PC-9 (cell line): ENCODE measurements at regions not wholly inside any gene's neighbourhood (a gene's known extent, or its start where the extent isn't known, plus 50 kb on each side); places are given as distances from the start of the nearest gene placed in this dataset.

Source experiments
- EZH2 ChIP-seq: fragments of 200-600 bp; sonication (generic); IDR thresholded peaks from 2 replicates; pipeline ENCODE4 v1.8.0; 2017; ENCODE audit warnings: antibody characterized with exemption, low read depth
- TF ChIP-seq, protein P1 (sequence below): fragments of 200-600 bp; sonication (generic); conservative IDR thresholded peaks from 2 replicates; pipeline ENCODE4 v1.6.1; 2017; ENCODE audit warnings: mixed run types, antibody characterized with exemption, mild to moderate bottlenecking, moderate library complexity

- no peak for TF ChIP-seq EZH2
- TF ChIP-seq, protein P1, sequence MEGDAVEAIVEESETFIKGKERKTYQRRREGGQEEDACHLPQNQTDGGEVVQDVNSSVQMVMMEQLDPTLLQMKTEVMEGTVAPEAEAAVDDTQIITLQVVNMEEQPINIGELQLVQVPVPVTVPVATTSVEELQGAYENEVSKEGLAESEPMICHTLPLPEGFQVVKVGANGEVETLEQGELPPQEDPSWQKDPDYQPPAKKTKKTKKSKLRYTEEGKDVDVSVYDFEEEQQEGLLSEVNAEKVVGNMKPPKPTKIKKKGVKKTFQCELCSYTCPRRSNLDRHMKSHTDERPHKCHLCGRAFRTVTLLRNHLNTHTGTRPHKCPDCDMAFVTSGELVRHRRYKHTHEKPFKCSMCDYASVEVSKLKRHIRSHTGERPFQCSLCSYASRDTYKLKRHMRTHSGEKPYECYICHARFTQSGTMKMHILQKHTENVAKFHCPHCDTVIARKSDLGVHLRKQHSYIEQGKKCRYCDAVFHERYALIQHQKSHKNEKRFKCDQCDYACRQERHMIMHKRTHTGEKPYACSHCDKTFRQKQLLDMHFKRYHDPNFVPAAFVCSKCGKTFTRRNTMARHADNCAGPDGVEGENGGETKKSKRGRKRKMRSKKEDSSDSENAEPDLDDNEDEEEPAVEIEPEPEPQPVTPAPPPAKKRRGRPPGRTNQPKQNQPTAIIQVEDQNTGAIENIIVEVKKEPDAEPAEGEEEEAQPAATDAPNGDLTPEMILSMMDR, result no peak
These were observed 301.0 kb downstream of the GALR1 start for GRCh38 chr18:77550625-77551024.
